ENCODE measurements at regions not wholly inside any gene's neighbourhood (a gene's known extent, or its start where the extent isn't known, plus 50 kb on each side); places are given as distances from the start of the nearest gene placed in this dataset.
A peak's percentile ranks its signal among the peaks of the same experiment; 100 is the strongest.
"Not testable (repeated sequence)": the region's sequence is repeated elsewhere in the genome, so short reads cannot be mapped to it uniquely, and the experiment has no call there.

GRCh38 chr7:119720541-119720940, 552.4 kb upstream of the KCND2 start:
- TF ChIP-seq CTCF (IDR thresholded peaks at IDR 0.05; ENCODE audit: insufficient read depth, low read length): no peak
- H3K4me3 ChIP-seq (ENCODE audit: low read depth, low read length): no peak overlapping the region
- peak; percentile 89 for DNase-seq (ENCODE audit: low read depth)

- no peak for TF ChIP-seq CTCF (IDR thresholded peaks at IDR 0.05; ENCODE audit: insufficient read depth, low read length)
- no peak for DNase-seq (ENCODE audit: low read depth)
- no peak overlapping the region for H3K4me3 ChIP-seq (ENCODE audit: low read depth, low read length)
Measured at GRCh38 chr7:119724041-119724792, 548.8 kb upstream of the KCND2 start.

- DNase-seq (ENCODE audit: low read depth): peak; percentile 70
- no peak for TF ChIP-seq CTCF (IDR thresholded peaks at IDR 0.05; ENCODE audit: insufficient read depth, low read length)
- no peak overlapping the region for H3K4me3 ChIP-seq (ENCODE audit: low read depth, low read length)
Measured at GRCh38 chr7:119733127-119733879, 539.7 kb upstream of the KCND2 start.

- TF ChIP-seq CTCF (IDR thresholded peaks at IDR 0.05; ENCODE audit: insufficient read depth, low read length): no peak
- DNase-seq (ENCODE audit: low read depth): no peak
- no peak overlapping the region for H3K4me3 ChIP-seq (ENCODE audit: low read depth, low read length)
Measured at GRCh38 chr7:119737390-119737789, 535.6 kb upstream of the KCND2 start.

- not testable (repeated sequence) for H3K4me3 ChIP-seq (ENCODE audit: low read depth, low read length)
Measured at GRCh38 chr7:119745280-119745679, 527.7 kb upstream of the KCND2 start.

GRCh38 chr7:119748251-119748860, 524.6 kb upstream of the KCND2 start:
- no peak for TF ChIP-seq CTCF (IDR thresholded peaks at IDR 0.05; ENCODE audit: insufficient read depth, low read length)
- DNase-seq (ENCODE audit: low read depth): no peak
- no peak overlapping the region for H3K4me3 ChIP-seq (ENCODE audit: low read depth, low read length)

More at GRCh38 chr7:119745280-119745679, 527.7 kb upstream of the KCND2 start:
- not testable (repeated sequence) for DNase-seq (ENCODE audit: low read depth)

- peak; percentile 6 for DNase-seq (ENCODE audit: low read depth)
- no peak for TF ChIP-seq CTCF (IDR thresholded peaks at IDR 0.05; ENCODE audit: insufficient read depth, low read length)
- H3K4me3 ChIP-seq (ENCODE audit: low read depth, low read length): no peak overlapping the region
Measured at GRCh38 chr7:119748991-119749390, 524.0 kb upstream of the KCND2 start.

All from fibroblast of the aortic adventitia (primary cell).